ENCODE measurements at regions not wholly inside any gene's neighbourhood (a gene's known extent, or its start where the extent isn't known, plus 50 kb on each side); places are given as distances from the start of the nearest gene placed in this dataset.
A peak's percentile ranks its signal among the peaks of the same experiment; 100 is the strongest.

DNA sequence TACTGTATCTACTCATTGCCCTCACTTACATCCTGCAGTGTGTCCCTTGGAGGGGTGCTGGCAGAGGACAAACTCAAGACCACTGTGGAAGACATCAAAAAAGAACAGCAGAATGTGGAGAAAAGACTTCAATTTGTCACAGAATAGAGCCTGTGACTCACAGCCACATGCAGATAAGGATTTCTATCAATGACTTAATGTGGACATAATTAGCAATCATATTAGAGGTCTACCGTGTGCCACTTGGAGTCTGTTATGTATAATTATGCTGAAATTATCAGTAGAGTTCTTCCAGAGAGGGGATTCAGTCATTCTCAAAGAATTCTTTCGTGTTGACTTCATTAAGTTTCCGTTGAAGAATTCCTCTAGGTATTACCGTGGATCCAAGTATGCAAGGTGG, 473.5 kb downstream of the MIAT start:
- Histone ChIP-seq H3K9ac (ENCODE audit: low read length) (peak overlapping the region; percentile 40), H3K4me1 (ENCODE audit: insufficient read depth, low read length) (peaks cover 54% of the 10 kb centered on the region), H3K27ac (ENCODE audit: low read depth, low read length) (peak overlapping the region; percentile 58), H3K36me3 (ENCODE audit: insufficient read depth, low read length) (no peaks in the 10 kb centered on the region), H3K27me3 (ENCODE audit: insufficient read depth, low read length) (no peaks in the 10 kb centered on the region), H4K20me1 (ENCODE audit: insufficient read depth, low read length) (no peaks in the 10 kb centered on the region), H3K4me2 (ENCODE audit: low read length) (peak overlapping the region; percentile 21), H2AFZ (ENCODE audit: low read depth, low read length) (no peak overlapping the region), H3K4me3 (ENCODE audit: insufficient read depth, low read depth, low read length) (no peak overlapping the region), H3K79me2 (ENCODE audit: insufficient read depth, low read length) (no peaks in the 10 kb centered on the region), H3K9me3 (ENCODE audit: insufficient read depth, low read depth, low read length) (no peaks in the 10 kb centered on the region)
- no peaks in the 10 kb centered on the region for H3K9me3 Mint-ChIP-seq (ENCODE audit: unreplicated experiment)
- FAIRE-seq = peak; percentile 76
- peaks cover 46% of the 10 kb centered on the region for H3K4me1 Mint-ChIP-seq (ENCODE audit: low read depth, unreplicated experiment)
- H3K36me3 Mint-ChIP-seq (ENCODE audit: low read depth, unreplicated experiment) = no peaks in the 10 kb centered on the region
- TF ChIP-seq EZH2 (IDR thresholded peaks at IDR 0.05; ENCODE audit: insufficient read depth, low read length) = no peak
- TF ChIP-seq, protein P1, sequence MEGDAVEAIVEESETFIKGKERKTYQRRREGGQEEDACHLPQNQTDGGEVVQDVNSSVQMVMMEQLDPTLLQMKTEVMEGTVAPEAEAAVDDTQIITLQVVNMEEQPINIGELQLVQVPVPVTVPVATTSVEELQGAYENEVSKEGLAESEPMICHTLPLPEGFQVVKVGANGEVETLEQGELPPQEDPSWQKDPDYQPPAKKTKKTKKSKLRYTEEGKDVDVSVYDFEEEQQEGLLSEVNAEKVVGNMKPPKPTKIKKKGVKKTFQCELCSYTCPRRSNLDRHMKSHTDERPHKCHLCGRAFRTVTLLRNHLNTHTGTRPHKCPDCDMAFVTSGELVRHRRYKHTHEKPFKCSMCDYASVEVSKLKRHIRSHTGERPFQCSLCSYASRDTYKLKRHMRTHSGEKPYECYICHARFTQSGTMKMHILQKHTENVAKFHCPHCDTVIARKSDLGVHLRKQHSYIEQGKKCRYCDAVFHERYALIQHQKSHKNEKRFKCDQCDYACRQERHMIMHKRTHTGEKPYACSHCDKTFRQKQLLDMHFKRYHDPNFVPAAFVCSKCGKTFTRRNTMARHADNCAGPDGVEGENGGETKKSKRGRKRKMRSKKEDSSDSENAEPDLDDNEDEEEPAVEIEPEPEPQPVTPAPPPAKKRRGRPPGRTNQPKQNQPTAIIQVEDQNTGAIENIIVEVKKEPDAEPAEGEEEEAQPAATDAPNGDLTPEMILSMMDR (IDR thresholded peaks at IDR 0.05; ENCODE audit: insufficient read depth, low read depth, low read length) = no peak
- DNase-seq (ENCODE audit: low read depth) = peak; percentile 81
- peak overlapping the region; percentile 92 for H3K27ac Mint-ChIP-seq (ENCODE audit: unreplicated experiment)
- H3K27me3 Mint-ChIP-seq (ENCODE audit: low read depth, unreplicated experiment) = no peaks in the 10 kb centered on the region
- H3K4me3 Mint-ChIP-seq (ENCODE audit: unreplicated experiment) = no peak overlapping the region

DNA sequence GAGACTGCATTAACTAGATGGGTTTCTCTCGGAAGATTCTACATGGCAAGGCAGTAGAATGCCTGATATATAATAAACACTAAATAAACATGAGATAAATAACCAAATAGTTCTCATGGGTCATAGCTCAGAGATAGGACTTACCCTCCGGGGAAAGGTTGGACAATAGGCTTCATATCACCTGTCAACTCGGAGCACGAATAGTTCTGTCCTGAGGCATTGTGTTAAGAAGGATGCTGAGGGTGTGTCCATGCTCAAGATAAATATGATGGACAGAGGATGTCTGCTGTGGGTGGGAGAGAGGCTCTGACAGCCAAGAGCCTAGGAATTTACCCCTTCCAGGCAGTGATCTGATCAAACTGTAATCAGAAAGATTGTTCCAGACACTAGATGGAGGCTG, 474.0 kb downstream of the MIAT start:
- H3K27me3 ChIP-seq (ENCODE audit: insufficient read depth, low read length) = no peaks in the 10 kb centered on the region
- peaks cover 56% of the 10 kb centered on the region for H3K4me1 ChIP-seq (ENCODE audit: insufficient read depth, low read length)
- H3K4me3 ChIP-seq (ENCODE audit: insufficient read depth, low read depth, low read length) = no peak overlapping the region
- Mint-ChIP-seq H3K4me1 (ENCODE audit: low read depth, unreplicated experiment) (peaks cover 47% of the 10 kb centered on the region), H3K27me3 (ENCODE audit: low read depth, unreplicated experiment) (no peaks in the 10 kb centered on the region), H3K9me3 (ENCODE audit: unreplicated experiment) (peaks cover 3% of the 10 kb centered on the region), H3K27ac (ENCODE audit: unreplicated experiment) (no peak overlapping the region), H3K4me3 (ENCODE audit: unreplicated experiment) (no peak overlapping the region), H3K36me3 (ENCODE audit: low read depth, unreplicated experiment) (no peaks in the 10 kb centered on the region)
- H3K9ac ChIP-seq (ENCODE audit: low read length) = no peak overlapping the region
- H3K79me2 ChIP-seq (ENCODE audit: insufficient read depth, low read length) = no peaks in the 10 kb centered on the region
- no peaks in the 10 kb centered on the region for H3K9me3 ChIP-seq (ENCODE audit: insufficient read depth, low read depth, low read length)
- no peaks in the 10 kb centered on the region for H4K20me1 ChIP-seq (ENCODE audit: insufficient read depth, low read length)
- peak overlapping the region; percentile 58 for H3K27ac ChIP-seq (ENCODE audit: low read depth, low read length)
- FAIRE-seq (no peak), DNase-seq (ENCODE audit: low read depth) (no peak)
- no peaks in the 10 kb centered on the region for H3K36me3 ChIP-seq (ENCODE audit: insufficient read depth, low read length)
- TF ChIP-seq, protein P1 (IDR thresholded peaks at IDR 0.05; ENCODE audit: insufficient read depth, low read depth, low read length) = no peak
- TF ChIP-seq EZH2 (IDR thresholded peaks at IDR 0.05; ENCODE audit: insufficient read depth, low read length) = no peak
- H3K4me2 ChIP-seq (ENCODE audit: low read length) = peak overlapping the region; percentile 21
- no peak overlapping the region for H2AFZ ChIP-seq (ENCODE audit: low read depth, low read length)

DNA sequence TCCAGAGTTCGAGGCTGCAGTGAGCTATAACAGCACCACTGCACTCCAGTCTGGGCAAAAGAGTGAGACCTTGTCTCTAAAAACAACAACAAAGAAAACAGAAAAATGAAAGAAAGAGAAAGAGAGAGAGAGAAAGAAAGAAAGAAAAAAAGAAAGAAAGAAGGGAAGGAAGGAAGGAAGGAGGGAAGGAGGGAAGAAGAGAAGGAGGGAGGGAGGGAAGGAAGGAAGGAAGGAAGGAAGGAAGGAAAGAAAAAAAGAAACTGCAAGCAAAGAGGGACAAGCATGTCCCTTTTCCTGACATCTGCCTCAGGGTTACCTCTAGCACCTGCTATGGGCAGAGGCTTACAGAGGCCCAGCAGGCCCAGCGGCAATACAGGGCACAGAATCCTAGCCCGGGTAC, 475.0 kb downstream of the MIAT start:
- peaks cover 49% of the 10 kb centered on the region for H3K4me1 Mint-ChIP-seq (ENCODE audit: low read depth, unreplicated experiment)
- Histone ChIP-seq H3K4me1 (ENCODE audit: insufficient read depth, low read length) (peaks cover 56% of the 10 kb centered on the region), H3K4me3 (ENCODE audit: insufficient read depth, low read depth, low read length) (no peak overlapping the region), H3K27me3 (ENCODE audit: insufficient read depth, low read length) (no peaks in the 10 kb centered on the region), H3K27ac (ENCODE audit: low read depth, low read length) (peak overlapping the region; percentile 26), H3K9ac (ENCODE audit: low read length) (no peak overlapping the region), H3K36me3 (ENCODE audit: insufficient read depth, low read length) (no peaks in the 10 kb centered on the region), H4K20me1 (ENCODE audit: insufficient read depth, low read length) (no peaks in the 10 kb centered on the region), H3K9me3 (ENCODE audit: insufficient read depth, low read depth, low read length) (peaks cover 3% of the 10 kb centered on the region), H2AFZ (ENCODE audit: low read depth, low read length) (no peak overlapping the region), H3K79me2 (ENCODE audit: insufficient read depth, low read length) (no peaks in the 10 kb centered on the region), H3K4me2 (ENCODE audit: low read length) (no peak overlapping the region)
- H3K27ac Mint-ChIP-seq (ENCODE audit: unreplicated experiment) = no peak overlapping the region
- TF ChIP-seq, protein P1 (IDR thresholded peaks at IDR 0.05; ENCODE audit: insufficient read depth, low read depth, low read length) = no peak
- no peak for TF ChIP-seq EZH2 (IDR thresholded peaks at IDR 0.05; ENCODE audit: insufficient read depth, low read length)
- H3K36me3 Mint-ChIP-seq (ENCODE audit: low read depth, unreplicated experiment) = no peaks in the 10 kb centered on the region
- DNase-seq (ENCODE audit: low read depth) (no peak), FAIRE-seq (no peak)
- H3K9me3 Mint-ChIP-seq (ENCODE audit: unreplicated experiment) = peaks cover 8% of the 10 kb centered on the region
- no peaks in the 10 kb centered on the region for H3K27me3 Mint-ChIP-seq (ENCODE audit: low read depth, unreplicated experiment)
- H3K4me3 Mint-ChIP-seq (ENCODE audit: unreplicated experiment) = no peak overlapping the region

Data from astrocyte (in vitro differentiated cells and primary cell).